Activated T-helper 2 cell treated with anti-CD3 and anti-CD28 coated beads, Interferon-gamma antibody, Interleukin-2, Interleukin-4, amounts not matched to agents 10 μg/mL and 5 μg/mL and 100 μg/mL, durations not matched to agents 14 hours and 24 hours and 36 hours (primary cell): ENCODE measurements at regions not wholly inside any gene's neighbourhood (a gene's known extent, or its start where the extent isn't known, plus 50 kb on each side); places are given as distances from the start of the nearest gene placed in this dataset.

Source experiments
- DNase-seq: peaks from one replicate; pipeline ENCODE4 v3.0.0; 2021; ENCODE audit warnings: low spot score
- H3K27ac Mint-ChIP-seq: one replicate; pipeline ENCODE4 v1.8.0; 2021; ENCODE audit warnings: mixed read lengths
- H3K27me3 Mint-ChIP-seq: one replicate; pipeline ENCODE4 v1.8.0; 2021; ENCODE audit warnings: low read depth, mixed read lengths
- H3K36me3 Mint-ChIP-seq: one replicate; pipeline ENCODE4 v1.8.0; 2021; ENCODE audit warnings: low read depth, mixed read lengths
- H3K4me1 Mint-ChIP-seq: one replicate; pipeline ENCODE4 v1.8.0; 2021; ENCODE audit warnings: low read depth, mixed read lengths
- H3K4me3 Mint-ChIP-seq: one replicate; pipeline ENCODE4 v1.8.0; 2021; ENCODE audit warnings: low read depth, mild to moderate bottlenecking, moderate library complexity, mixed read lengths
- H3K9me3 Mint-ChIP-seq: one replicate; pipeline ENCODE4 v1.8.0; 2021; ENCODE audit warnings: mixed read lengths
- intact Hi-C: fragments of 100-400 bp; cut with micrococcal nuclease; formaldehyde crosslinking; loops from one replicate; pipeline ENCODE4 v1.15.1; 2023

- Mint-ChIP-seq H3K27me3 (no peaks in the 10 kb centered on the region), H3K27ac (no peak overlapping the region), H3K4me3 (no peak overlapping the region), H3K9me3 (no peaks in the 10 kb centered on the region), H3K36me3 (no peaks in the 10 kb centered on the region), H3K4me1 (no peaks in the 10 kb centered on the region)
- intact Hi-C loops: no loop called here
- no peak for DNase-seq
Measured at GRCh38 chr11:114982141-114982540, 303.8 kb downstream of the NXPE2 start.

GRCh38 chr11:114984611-114985163 is 306.4 kb downstream of the NXPE2 start:
- H3K4me1 Mint-ChIP-seq: no peaks in the 10 kb centered on the region
- DNase-seq: no peak
- H3K27ac Mint-ChIP-seq: no peak overlapping the region
- no peaks in the 10 kb centered on the region for H3K9me3 Mint-ChIP-seq
- H3K27me3 Mint-ChIP-seq: no peaks in the 10 kb centered on the region
- H3K36me3 Mint-ChIP-seq: no peaks in the 10 kb centered on the region
- H3K4me3 Mint-ChIP-seq: no peak overlapping the region
- intact Hi-C loops: no loop called here

DNA sequence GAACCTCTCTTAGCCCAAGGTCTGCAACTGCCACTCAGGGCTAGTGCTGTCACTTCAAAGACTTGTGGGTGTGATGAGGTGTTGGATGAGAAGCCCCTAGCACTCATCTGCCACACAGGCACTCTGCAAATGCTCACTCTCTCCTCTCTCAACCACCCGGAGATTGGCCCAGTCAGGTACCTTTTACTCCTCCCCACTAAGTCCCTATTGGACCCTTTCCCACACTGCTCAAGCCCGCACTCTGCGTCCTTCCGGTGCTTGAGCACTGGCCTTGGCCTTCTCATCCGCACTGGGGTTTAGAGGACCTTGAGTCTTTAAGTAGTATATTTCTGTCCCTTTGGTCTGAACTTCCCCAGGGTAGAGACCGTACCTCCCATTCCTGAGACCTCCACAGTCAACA is 308.0 kb downstream of the NXPE2 start:
- intact Hi-C loops: no loop called here
- Mint-ChIP-seq H3K27ac (no peak overlapping the region), H3K4me3 (no peak overlapping the region), H3K27me3 (no peaks in the 10 kb centered on the region), H3K9me3 (no peaks in the 10 kb centered on the region), H3K36me3 (no peaks in the 10 kb centered on the region), H3K4me1 (no peaks in the 10 kb centered on the region)
- DNase-seq: no peak

GRCh38 chr11:114987186-114987760 is 308.9 kb downstream of the NXPE2 start:
- no peaks in the 10 kb centered on the region for H3K27me3 Mint-ChIP-seq
- no peaks in the 10 kb centered on the region for H3K4me1 Mint-ChIP-seq
- intact Hi-C loops: no loop called here
- no peak overlapping the region for H3K4me3 Mint-ChIP-seq
- DNase-seq: no peak
- no peaks in the 10 kb centered on the region for H3K9me3 Mint-ChIP-seq
- no peaks in the 10 kb centered on the region for H3K36me3 Mint-ChIP-seq
- H3K27ac Mint-ChIP-seq: no peak overlapping the region

- Mint-ChIP-seq H3K4me3 (no peak overlapping the region), H3K4me1 (no peaks in the 10 kb centered on the region), H3K9me3 (no peaks in the 10 kb centered on the region), H3K27me3 (no peaks in the 10 kb centered on the region), H3K36me3 (no peaks in the 10 kb centered on the region), H3K27ac (no peak overlapping the region)
- DNase-seq: no peak
- intact Hi-C loops: no loop called here
Measured at GRCh38 chr11:114988644-114989043, 310.3 kb downstream of the NXPE2 start.

DNA sequence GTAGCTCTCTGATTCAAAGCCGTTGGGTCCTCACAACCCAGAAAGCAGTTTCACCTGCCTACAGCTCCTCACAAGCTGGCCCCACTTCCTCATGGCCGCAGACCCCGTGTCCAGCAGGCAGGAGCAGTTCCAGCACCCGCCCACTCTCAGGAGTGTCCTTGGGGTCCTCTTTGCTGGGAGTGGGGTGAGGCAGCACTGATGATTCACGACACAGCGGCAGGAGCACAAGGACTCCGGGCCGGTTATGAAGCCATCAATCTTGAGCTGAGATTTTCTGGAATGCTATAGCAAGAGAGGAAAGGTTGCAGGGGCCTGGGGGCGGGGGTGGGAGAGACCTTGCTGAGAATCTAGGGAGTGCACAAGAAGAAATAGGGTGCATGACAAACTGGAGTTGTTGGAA is 311.2 kb downstream of the NXPE2 start:
- Mint-ChIP-seq H3K27ac (no peak overlapping the region), H3K36me3 (no peaks in the 10 kb centered on the region), H3K4me3 (no peak overlapping the region), H3K4me1 (no peaks in the 10 kb centered on the region), H3K27me3 (no peaks in the 10 kb centered on the region), H3K9me3 (no peaks in the 10 kb centered on the region)
- no peak for DNase-seq
- intact Hi-C loops: no loop called here

DNA sequence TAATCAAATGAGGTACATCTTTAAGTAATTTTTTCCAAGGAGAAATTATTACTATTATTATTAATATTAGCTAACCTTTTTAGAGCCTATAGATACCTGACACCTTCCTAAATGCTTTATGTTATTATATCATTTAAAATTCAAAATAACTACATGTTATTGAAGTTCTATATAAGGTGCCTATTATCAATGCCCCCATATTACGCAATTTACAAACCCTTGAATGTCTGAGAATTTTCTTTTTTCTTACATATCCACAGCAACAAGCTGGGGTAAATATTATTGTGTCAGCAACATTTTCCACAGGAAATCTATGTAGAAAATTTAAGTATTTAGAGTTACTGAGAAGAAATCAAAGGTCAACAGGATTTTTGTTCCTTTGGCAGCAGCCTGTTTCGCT is 327.3 kb downstream of the NXPE2 start:
- H3K4me3 Mint-ChIP-seq: no peak overlapping the region
- no peaks in the 10 kb centered on the region for H3K4me1 Mint-ChIP-seq
- no peaks in the 10 kb centered on the region for H3K27me3 Mint-ChIP-seq
- intact Hi-C loops: no loop called here
- no peaks in the 10 kb centered on the region for H3K9me3 Mint-ChIP-seq
- no peaks in the 10 kb centered on the region for H3K36me3 Mint-ChIP-seq
- no peak overlapping the region for H3K27ac Mint-ChIP-seq
- DNase-seq: no peak

GRCh38 chr11:115007851-115008250 is 329.5 kb downstream of the NXPE2 start:
- H3K4me3 Mint-ChIP-seq: no peak overlapping the region
- no peak overlapping the region for H3K27ac Mint-ChIP-seq
- no peaks in the 10 kb centered on the region for H3K27me3 Mint-ChIP-seq
- no peaks in the 10 kb centered on the region for H3K9me3 Mint-ChIP-seq
- H3K36me3 Mint-ChIP-seq: no peaks in the 10 kb centered on the region
- no peak for DNase-seq
- H3K4me1 Mint-ChIP-seq: no peaks in the 10 kb centered on the region
- intact Hi-C loops: no loop called here

DNA sequence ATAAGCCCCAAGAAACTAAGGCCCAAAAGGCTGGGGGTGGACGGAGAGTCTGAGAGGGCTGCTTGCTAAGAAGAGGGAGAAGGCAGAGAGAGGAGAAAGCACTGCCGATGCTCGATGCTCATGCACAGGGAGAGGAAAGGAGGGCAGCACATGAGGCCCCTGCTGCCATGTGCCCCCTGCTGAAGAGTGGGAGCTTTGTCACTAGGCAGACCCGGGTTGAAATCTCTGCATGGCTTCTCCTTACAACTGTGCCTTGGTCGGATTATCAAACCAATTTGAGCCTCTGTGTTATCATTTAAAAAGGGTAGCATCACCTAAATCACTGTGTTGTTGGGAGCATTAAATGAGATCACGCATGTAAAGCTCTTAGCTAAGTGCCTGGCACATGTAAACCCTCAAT is 330.5 kb downstream of the NXPE2 start:
- Mint-ChIP-seq H3K36me3 (no peaks in the 10 kb centered on the region), H3K27ac (no peak overlapping the region), H3K27me3 (no peaks in the 10 kb centered on the region), H3K4me3 (no peak overlapping the region), H3K9me3 (no peaks in the 10 kb centered on the region), H3K4me1 (no peaks in the 10 kb centered on the region)
- no peak for DNase-seq
- intact Hi-C loops: no loop called here

- intact Hi-C loops: no loop called here
- Mint-ChIP-seq H3K4me3 (no peak overlapping the region), H3K27me3 (no peaks in the 10 kb centered on the region), H3K36me3 (no peaks in the 10 kb centered on the region), H3K27ac (no peak overlapping the region), H3K9me3 (peaks cover 15% of the 10 kb centered on the region), H3K4me1 (no peaks in the 10 kb centered on the region)
- DNase-seq: no peak
Measured at GRCh38 chr11:115017529-115017928, 339.2 kb downstream of the NXPE2 start.

DNA sequence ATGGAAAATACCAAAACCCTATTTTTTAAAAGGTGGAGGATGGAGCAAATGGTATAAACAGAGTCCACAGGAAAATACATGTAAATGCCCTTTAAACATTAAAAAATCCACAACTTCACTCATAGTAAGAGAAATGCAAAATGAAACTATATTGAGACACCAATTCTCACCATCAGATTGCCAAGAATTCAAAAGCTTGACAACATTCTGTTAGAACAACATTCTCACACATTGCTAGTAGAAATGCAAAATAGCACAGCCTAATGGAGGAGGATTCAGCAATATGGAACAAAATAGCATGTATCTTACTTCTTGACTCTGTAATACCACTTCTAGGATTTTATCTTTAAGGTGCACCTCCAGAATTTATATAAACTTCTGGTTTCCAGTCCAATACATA is 351.8 kb downstream of the NXPE2 start:
- Mint-ChIP-seq H3K27me3 (no peaks in the 10 kb centered on the region), H3K4me1 (no peaks in the 10 kb centered on the region), H3K4me3 (no peak overlapping the region), H3K36me3 (no peaks in the 10 kb centered on the region), H3K27ac (no peak overlapping the region), H3K9me3 (no peaks in the 10 kb centered on the region)
- intact Hi-C loops: no loop called here
- no peak for DNase-seq

GRCh38 chr11:115036406-115037180 is 358.3 kb downstream of the NXPE2 start:
- H3K9me3 Mint-ChIP-seq: no peaks in the 10 kb centered on the region
- no peaks in the 10 kb centered on the region for H3K27me3 Mint-ChIP-seq
- no peak overlapping the region for H3K4me3 Mint-ChIP-seq
- H3K27ac Mint-ChIP-seq: no peak overlapping the region
- intact Hi-C loops: no loop called here
- no peaks in the 10 kb centered on the region for H3K4me1 Mint-ChIP-seq
- no peak for DNase-seq
- H3K36me3 Mint-ChIP-seq: no peaks in the 10 kb centered on the region

DNA sequence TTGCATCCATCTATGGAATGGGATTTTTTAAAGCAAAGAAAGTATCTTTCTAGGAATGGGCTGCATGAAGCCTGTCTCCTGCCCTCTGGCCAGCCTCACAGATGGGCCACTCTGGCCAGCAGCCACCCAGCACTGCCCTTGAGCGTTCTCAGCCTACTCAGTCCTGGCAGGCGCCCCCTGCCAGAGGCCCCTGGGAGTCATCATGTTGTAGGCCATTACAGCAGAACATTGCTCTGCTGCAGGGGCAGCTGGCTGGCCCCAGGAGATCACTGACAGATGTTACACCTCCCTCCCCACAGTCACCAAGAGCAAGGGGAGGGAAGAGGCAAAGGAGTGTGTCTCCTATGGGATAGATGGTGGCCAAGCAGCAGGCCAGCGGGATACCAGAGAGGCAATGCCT is 363.7 kb downstream of the NXPE2 start:
- Mint-ChIP-seq H3K4me1 (no peaks in the 10 kb centered on the region), H3K27ac (no peak overlapping the region), H3K27me3 (no peaks in the 10 kb centered on the region), H3K9me3 (no peaks in the 10 kb centered on the region), H3K4me3 (no peak overlapping the region), H3K36me3 (no peaks in the 10 kb centered on the region)
- intact Hi-C loops: no loop called here
- no peak for DNase-seq
